Left colon (tissue), 2 donors: ENCODE measurements at regions not wholly inside any gene's neighbourhood (a gene's known extent, or its start where the extent isn't known, plus 50 kb on each side); places are given as distances from the start of the nearest gene placed in this dataset.

ENCODE experiments used
- ATAC-seq: fragments of 200-7000 bp; cut with Tn5 transposase; one replicate; pipeline ENCODE4 v1.9.1; 2020; ENCODE audit warnings: mild to moderate bottlenecking, moderate library complexity
- DNase-seq, 2 donors: peaks; one replicate each; pipeline ENCODE4 v3.0.0-alpha.2; 2020
- intact Hi-C, 2 donors: fragments of 100-400 bp; cut with DNase I in 1 of 2; cut with micrococcal nuclease in 1 of 2; formaldehyde crosslinking; loops; one replicate each; pipeline versions ENCODE4 v1.11.2 to v1.14.0; 2022; cut with DNase I, micrococcal nuclease
- donor health status: DM: no; HTN: no; CAD: no.
- donor health status: DM: yes; HTN: yes; CAD: no.

- intact Hi-C loops = no loop called here
- ATAC-seq (no peak), DNase-seq (no peak)
Measured at GRCh38 chr2:19461504-19462255, 103.3 kb upstream of the OSR1 start.

GRCh38 chr2:19460761-19461160, 102.3 kb upstream of the OSR1 start:
- ATAC-seq (no peak), DNase-seq (no peak)
- intact Hi-C loops = no loop called here

- DNase-seq (no peak), ATAC-seq (no peak)
- intact Hi-C loops = no loop called here
Measured at GRCh38 chr2:19458427-19459003, 100.1 kb upstream of the OSR1 start.

GRCh38 chr2:19457809-19458208, 99.4 kb upstream of the OSR1 start:
- no peak for ATAC-seq
- DNase-seq = no peak
- intact Hi-C loops = no loop called here

GRCh38 chr2:19456705-19457309, 98.4 kb upstream of the OSR1 start:
- no peak for ATAC-seq

GRCh38 chr2:19454125-19454524, 95.7 kb upstream of the OSR1 start:
- ATAC-seq = no peak
- intact Hi-C loops = no loop called here
- DNase-seq = no peak

More at GRCh38 chr2:19456705-19457309, 98.4 kb upstream of the OSR1 start:
- DNase-seq = no peak
- intact Hi-C loops = no loop called here

- no peak for ATAC-seq
- intact Hi-C loops = no loop called here
- no peak for DNase-seq
Measured at GRCh38 chr2:19442731-19443130, 84.3 kb upstream of the OSR1 start.

GRCh38 chr2:19439081-19439480, 80.7 kb upstream of the OSR1 start:
- DNase-seq (no peak), ATAC-seq (no peak)
- intact Hi-C loops = no loop called here

GRCh38 chr2:19435815-19436214, 77.4 kb upstream of the OSR1 start:
- DNase-seq = no peak
- intact Hi-C loops = no loop called here
- ATAC-seq = no peak

GRCh38 chr2:19434413-19434812, 76.0 kb upstream of the OSR1 start:
- DNase-seq (no peak), ATAC-seq (no peak)
- intact Hi-C loops = no loop called here

GRCh38 chr2:19426941-19427340, 68.5 kb upstream of the OSR1 start:
- intact Hi-C loops = no loop called here
- ATAC-seq (no peak), DNase-seq (no peak)

- DNase-seq (no peak), ATAC-seq (no peak)
- intact Hi-C loops = no loop called here
Measured at GRCh38 chr2:19426144-19426543, 67.7 kb upstream of the OSR1 start.

GRCh38 chr2:19425419-19425818, 67.0 kb upstream of the OSR1 start:
- no peak for DNase-seq

GRCh38 chr2:19419211-19419880, 60.9 kb upstream of the OSR1 start:
- DNase-seq (no peak), ATAC-seq (no peak)
- intact Hi-C loops = no loop called here

More at GRCh38 chr2:19425419-19425818, 67.0 kb upstream of the OSR1 start:
- intact Hi-C loops = no loop called here
- no peak for ATAC-seq

GRCh38 chr2:19416784-19417684, 58.6 kb upstream of the OSR1 start:
- ATAC-seq = no peak
- no peak for DNase-seq
- intact Hi-C loops = no loop called here

- intact Hi-C loops = no loop called here
- DNase-seq (no peak), ATAC-seq (no peak)
Measured at GRCh38 chr2:19416083-19416482, 57.7 kb upstream of the OSR1 start.

- no peak for DNase-seq
- intact Hi-C loops = no loop called here
- no peak for ATAC-seq
Measured at GRCh38 chr2:19409046-19409445, 50.6 kb upstream of the OSR1 start.

- DNase-seq = no peak
- ATAC-seq = no peak
- intact Hi-C loops = no loop called here
Measured at GRCh38 chr2:19408592-19408991, 50.2 kb upstream of the OSR1 start.
